GM19397 (cell line): ENCODE measurements at regions not wholly inside any gene's neighbourhood (a gene's known extent, or its start where the extent isn't known, plus 50 kb on each side); places are given as distances from the start of the nearest gene placed in this dataset.
"Not testable (repeated sequence)": the region's sequence is repeated elsewhere in the genome, so short reads cannot be mapped to it uniquely, and the experiment has no call there.

ENCODE experiments used
- ATAC-seq: cut with Tn5 transposase; IDR thresholded peaks from one replicate; pipeline ENCODE4 v1.9.1; 2021; ENCODE audit warnings: mild to moderate bottlenecking, moderate library complexity; ENCODE audit not compliant: unreplicated experiment

DNA sequence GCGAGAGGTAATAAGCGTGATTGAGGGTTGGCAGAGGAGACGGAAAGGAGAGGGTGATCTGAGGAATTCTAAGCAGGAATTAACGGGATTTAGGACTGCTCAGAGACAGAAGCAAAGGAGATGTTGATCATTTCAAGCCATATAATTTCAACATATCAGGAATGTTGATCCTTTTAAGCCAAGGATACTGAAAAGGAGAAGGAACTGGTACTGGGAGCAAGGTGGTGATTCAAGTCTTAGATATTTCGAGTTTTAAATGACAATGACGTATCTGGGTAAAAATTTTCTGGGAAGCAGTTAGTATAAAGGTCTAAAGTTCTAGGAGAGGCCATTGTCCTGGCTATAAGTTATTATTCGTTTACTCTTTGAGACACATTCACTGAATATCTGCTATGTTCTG lies 91.3 kb upstream of the OGFRL1 start:
- ATAC-seq = no peak

DNA sequence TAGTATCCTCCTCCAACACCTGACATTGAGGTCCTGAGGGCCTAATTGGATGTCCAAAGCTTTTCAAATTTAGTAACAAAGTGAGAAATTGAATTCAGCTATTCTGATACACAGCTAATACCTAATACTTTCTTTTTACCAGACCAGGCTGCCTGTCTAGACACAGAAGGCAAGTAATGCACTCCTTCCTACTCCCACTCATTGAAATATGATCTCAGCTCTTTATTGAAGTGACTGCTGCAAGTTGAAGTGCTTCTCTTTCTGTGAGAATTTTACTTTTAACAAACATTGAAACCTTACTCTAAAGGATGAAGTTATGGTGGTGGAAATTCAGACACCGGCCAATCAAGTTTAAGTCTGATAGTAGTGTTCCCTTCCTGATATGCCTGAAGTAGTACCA lies 90.8 kb upstream of the OGFRL1 start:
- ATAC-seq = no peak

DNA sequence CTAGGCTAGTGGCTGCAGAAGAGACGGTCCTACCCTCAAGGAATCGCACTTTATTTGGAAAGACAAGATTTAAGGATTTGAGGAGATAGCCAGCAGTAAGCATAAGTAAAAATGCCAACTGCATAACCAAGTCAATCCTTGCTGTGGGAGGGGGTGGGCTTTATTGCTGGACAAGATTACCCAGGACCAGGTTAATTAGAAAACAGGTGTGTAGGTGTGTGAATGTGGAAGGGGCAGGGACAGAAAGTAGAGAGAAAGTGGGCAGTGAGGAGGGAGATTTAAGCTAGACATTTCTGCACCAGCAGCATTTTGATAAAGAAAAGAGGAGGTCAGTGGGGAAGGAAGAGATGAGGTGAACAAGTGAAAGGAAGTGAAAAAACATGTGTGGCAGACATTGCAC lies 89.7 kb upstream of the OGFRL1 start:
- ATAC-seq = no peak

DNA sequence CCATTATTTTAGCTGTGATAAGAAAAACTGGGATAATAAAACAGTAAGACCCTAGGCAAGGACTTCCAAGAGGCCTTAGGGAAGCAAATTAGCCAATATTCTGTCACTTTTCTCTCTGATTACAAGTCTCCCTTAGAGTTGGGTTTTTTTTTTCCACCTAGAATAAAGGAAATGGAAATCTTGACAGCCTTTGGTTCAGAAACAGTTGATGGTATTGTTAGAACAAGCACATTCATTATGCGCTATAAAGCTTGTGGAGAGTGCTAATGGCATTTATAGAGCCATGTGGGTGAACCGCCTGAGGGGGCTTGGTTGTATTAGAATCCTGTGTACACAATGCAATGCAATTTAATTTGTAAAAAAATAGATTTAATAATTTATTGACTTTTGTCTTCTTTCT lies 88.9 kb upstream of the OGFRL1 start:
- no peak for ATAC-seq

DNA sequence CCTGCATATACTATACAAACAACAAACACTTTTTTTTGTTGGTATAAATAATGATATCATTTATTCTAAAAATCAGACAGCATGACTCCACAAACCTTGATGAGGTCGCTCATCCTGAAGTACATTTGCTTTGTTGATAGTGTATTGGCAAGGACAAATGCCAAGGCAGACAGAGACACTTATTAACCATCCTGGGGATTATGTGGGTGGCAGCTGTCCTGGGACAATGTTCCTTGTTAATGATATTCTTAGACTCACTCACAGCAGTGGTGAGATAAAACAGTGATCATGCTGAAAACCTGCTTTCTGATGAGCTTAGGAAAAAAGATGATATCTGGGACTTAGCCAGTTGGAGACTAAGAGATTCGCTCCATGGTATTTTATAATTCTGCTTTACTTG lies 85.4 kb upstream of the OGFRL1 start:
- no peak for ATAC-seq

DNA sequence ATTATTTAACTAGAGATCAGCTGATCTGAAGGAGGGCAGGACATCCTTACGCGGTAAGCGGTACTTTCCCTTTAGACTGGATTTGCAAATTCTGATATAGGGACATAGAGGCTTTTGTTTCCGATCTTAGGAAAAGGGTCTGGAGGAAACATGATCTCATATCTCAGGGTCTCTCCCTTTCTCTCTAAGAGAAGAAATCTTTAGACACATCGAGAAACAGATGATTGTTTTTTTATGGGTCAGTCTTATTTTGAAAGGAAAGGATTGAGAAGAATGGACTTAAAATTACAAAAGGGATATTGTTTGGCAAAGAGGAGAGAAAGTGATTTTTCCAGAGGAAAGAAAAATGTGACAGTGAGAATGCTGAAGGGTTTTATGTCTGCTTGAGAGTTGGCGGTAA lies 83.9 kb upstream of the OGFRL1 start:
- ATAC-seq = no peak

DNA sequence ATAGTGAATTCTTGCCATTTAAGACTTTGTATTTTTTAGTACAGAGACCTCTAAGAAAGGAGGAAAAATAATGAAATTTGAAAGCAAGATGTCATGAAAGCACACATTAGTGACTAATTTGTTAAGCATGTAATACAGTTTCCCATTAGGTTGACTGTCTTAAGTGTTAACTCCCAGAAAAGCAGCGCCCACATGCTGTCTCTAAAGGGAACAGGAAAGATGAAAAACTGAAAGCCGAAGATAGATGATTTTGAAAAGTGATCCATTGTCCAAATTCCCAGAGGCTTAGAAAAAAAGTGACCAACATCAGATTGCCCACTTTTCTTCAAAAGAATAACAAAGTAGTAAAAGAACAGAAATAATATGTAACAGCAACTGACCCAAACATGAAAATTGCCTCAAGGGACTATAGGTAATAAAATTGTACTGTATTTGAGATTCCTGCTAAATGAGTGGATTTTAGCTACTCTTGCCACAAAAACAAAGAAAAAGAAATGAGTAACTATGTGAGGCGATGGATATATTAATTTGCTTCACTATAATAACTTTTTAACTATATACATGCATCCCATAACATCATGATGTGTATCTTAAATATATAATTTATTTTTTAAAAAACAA lies 83.2 kb upstream of the OGFRL1 start:
- ATAC-seq = no peak

DNA sequence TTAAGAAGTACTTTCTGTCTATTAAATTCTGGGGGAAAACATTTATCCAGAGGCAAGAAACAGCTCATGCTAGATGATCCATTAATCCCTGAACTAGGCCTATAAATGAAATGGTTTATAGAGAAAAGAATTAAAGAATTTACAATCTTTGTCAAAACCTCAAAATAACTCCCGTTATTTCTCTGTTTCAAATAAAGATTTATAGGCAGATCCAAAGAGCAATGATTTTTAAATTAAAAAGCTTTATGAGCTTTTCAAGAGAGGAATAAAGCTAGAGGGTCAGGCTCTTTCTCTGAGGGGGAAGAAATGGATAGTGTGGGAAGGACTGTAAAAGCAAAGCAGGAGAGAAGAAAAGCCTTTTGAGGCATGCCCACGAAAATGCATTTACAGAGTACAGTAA lies 82.5 kb upstream of the OGFRL1 start:
- ATAC-seq = no peak

DNA sequence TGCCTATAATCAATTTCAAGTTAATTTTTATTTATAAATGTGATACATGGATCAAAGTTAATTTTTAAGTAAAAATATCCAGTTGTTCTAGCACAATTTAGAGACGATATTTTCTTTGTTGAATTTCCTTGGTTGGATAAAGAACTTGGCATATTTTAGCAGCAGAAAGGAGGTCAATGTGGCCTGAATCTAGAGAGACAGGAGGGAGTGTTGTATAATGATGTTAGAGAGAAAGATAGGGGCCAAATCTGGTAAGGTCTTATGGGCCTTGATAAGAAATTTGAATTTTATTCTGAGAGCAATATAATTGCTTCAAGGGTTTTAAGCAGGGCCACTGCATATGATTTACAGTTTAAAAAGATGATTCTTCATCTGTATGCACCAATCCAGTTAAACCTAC lies 79.4 kb upstream of the OGFRL1 start:
- no peak for ATAC-seq

DNA sequence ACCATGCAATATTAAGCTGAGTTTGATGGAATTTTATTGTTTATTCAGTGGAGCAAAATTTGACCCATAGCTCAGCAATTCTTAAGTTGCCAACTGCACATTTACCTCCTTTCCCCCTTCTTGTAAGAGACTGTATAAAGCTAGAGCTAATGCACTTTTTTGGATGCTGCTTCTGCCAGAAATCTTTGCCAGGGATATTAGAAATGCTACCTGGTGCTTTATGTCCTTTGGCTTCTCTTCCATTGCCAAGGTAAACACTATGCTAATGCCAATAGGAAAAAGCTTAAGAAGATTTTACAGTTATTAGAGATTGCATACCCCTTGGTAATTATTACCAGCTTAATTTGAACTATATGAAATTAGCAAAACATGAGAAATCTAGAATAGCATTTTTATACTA lies 79.0 kb upstream of the OGFRL1 start:
- ATAC-seq = no peak

DNA sequence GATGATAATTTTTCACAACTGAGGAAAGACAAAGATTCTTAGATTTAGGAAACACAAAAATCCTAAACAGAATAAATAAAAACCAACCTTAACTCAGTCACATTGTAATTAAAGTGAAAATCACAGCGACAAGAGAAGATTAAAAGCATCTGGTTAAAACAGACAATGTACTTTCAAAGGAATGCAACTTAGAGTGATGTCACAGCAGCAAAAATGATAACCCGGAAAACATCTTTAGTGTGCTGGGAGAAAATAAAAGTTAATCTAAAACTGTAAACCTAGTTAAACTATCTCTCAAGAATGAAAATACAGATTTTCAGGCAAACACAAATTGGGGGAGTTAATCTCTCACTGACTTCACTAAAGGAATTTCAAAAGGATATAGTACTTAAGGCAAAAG lies 76.8 kb upstream of the OGFRL1 start:
- no peak for ATAC-seq

DNA sequence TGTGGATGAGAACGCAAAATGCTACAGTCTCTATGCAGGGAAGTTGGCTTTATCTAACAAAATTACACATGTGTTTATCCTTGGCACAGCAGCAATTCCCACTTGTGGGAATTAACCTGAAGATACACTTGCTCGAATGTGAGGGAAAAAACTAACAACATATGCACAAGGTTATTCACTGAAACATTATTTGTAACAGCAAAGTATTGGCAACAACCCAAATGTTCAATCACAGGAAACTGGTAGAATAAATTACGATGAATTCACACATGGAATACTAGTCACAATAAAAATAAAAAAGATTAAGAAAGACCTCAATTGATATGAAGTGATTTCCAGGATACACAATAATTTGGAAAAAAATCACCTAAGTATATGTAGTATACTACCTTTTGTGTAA lies 68.1 kb upstream of the OGFRL1 start:
- no peak for ATAC-seq

DNA sequence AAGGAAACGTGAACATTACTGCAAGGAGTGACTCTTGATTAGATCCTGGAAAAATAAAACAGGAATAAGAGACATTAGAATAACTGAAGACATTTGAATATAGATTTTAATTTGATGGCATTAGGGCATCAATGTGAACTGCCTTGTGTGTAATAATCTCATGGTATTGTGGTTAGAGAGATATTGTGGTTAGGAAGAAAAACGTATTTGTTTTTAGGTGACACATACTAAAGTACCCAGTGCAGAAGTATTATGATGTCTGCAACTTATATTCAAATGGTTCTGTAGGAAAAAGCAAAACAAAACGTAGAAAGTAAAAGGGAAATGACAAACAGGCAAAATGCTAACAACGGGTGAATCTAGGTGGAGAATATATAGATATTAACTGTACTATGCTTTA lies 65.9 kb upstream of the OGFRL1 start:
- ATAC-seq = no peak

DNA sequence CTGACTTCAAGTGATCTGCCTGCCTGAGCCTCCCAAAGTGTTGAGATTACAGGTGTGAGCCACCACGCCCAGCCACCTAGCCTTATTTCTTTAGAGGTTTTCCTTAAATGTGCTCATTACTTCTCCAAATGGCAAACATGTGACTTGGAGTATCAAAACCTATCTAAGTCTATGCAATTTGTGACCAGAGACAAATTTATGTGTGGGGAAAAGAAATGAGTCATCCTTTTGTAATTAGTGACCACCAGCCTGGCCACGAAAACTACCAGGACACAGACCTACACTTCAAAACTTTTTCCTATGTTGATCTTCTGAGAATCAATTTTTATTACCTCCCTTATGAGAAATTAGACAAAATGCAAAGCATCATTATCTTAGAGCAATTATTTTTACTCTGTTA lies 64.6 kb upstream of the OGFRL1 start:
- no peak for ATAC-seq

DNA sequence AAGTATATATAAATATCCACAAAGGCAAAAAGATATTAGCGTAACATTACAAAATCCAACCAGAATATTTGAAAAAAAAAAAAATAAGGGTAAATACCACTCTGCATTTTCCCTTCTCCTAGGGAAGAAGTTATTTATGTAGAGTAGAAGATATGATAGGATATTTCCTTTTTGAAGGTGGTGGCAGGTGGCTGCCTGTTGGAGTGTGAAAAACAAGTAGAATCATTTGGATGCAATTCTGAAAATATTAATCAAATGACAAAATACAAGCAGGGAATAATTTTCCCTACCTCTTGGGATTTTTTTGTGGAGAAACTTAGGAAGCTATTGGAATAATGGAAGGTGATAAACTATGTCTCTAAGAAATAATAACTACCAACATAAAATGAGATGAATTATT lies 62.5 kb upstream of the OGFRL1 start:
- ATAC-seq = no peak

DNA sequence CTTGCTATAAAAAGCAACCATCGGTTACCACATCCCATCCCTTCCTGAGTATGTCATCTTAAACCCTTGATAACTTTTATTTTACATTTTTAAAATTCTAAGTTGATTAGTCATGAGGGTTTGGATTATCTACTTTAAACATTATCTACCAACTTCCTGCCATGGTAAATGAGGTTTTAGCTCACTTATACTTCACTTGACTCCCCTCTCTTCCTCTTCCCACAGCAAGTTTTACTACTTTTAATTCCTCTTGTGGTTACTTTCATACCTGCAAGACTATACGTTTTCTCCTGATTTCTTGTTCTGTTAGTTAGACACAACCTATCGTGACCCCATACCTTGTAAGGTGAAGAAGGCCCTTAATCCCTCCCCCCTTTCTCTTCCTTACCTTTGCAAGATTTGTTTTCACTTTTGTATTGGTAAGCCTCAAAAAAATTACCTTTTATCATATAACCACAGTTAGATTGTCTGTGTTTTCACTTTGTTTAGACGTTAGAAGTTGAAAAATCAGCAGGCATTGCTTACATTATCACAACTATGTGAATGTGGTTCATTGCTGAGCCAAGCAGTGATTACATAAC lies 60.1 kb upstream of the OGFRL1 start:
- no peak for ATAC-seq

DNA sequence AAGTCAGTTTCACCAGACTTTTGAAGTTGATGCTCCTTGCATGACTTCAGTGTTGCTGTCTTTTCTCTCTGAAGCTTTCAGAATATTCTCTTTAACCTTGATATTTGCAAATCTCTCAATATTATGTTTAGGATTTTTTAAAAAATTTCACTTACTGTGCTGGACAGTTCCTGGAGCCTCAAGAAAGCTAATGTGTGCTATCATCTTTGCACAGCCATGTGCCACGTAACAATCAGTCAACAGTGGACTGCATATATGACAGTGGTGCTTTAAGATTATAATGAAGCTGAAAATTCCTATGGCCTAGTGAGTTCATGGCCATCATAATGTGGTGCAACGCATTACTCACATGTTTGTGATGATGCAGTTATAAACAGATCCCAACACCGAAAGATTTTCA lies 59.1 kb upstream of the OGFRL1 start:
- ATAC-seq = no peak

DNA sequence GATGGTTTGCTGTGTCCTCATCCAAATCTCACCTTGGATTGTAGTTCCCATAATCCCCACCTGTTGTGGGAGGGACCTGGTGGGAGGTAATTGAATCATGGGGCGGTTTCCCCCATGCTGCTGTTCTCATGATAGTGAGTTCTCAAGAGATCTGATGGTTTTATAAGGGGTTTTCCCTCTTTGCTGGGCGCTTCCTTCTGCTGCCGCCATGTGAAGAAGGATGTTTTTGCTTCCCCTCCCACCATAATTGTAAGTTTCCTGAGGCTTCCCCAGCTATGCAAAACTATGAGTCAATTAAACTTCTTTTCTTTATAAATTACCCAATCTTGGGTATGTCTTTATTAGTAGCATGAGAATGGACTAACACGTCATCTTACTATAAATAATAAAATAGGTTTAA lies 55.7 kb upstream of the OGFRL1 start:
- not testable (repeated sequence) for ATAC-seq

DNA sequence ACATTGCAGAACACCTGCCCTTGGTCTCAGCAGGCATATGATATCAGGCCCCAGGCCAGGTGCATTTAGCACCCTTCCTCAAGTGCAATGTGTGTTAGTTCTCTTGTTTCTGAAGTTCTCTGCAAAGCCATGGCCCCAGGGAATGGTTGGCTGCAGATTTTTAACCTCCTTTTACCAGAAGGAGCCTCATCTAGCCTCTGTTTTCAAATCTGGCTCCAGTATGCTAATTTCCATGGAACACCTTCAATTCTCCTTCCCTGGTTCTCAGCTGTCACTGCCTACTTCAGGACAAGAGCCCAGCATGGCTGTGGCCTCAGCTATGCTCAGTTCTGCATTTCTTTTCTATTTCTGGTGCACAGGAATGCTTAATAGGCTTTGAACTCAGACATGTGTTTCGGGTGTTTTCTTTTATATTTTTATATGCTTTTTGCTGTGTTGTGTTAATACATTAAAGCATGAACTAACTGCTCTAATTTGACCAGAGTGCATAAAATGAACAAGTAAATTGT lies 51.6 kb upstream of the OGFRL1 start:
- ATAC-seq = no peak

DNA sequence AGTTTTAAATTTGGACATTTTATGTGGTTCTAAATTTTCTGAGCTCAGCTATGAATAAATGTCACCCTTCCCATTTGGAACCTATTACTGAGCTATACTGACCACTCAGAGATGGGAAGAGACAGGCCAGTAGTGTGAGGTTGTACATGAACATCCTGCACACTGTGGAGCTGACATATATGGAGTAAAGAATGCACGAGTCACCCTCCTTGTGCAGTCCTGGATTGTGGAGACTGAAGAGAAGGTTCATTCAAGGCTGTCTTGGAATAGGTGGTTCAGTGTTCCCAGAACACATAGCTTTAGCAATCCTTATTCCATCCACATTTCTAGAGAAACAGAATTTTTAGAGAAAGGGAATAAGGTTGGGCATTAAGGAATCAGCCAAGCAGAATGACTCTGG lies 50.3 kb upstream of the OGFRL1 start:
- no peak for ATAC-seq
